HCT116 (cell line): ENCODE measurements at regions not wholly inside any gene's neighbourhood (a gene's known extent, or its start where the extent isn't known, plus 50 kb on each side); places are given as distances from the start of the nearest gene placed in this dataset.

ENCODE experiments used
- ATAC-seq: fragments of 200-7000 bp; cut with Tn5 transposase; 2 replicates; pipeline ENCODE4 v1.9.1; 2020; ENCODE audit warnings: mild to moderate bottlenecking, moderate library complexity
- BruUV-seq: library from RNA; stranded (reverse); fragments of 400-500 nt; replicated peaks from 2 replicates; lab custom pipeline; 2021; lab: Mats Ljungman, UMichigan
- CTCF ChIA-PET: fragments of 300-600 bp; sonication (Branson Sonifier 250); formaldehyde crosslinking; loops from one replicate; lab custom pipeline; 2021; ENCODE audit warnings: antibody characterized with exemption; lab: Charles Lee
- POLR2A ChIA-PET: fragments of 300-600, 350-600 bp; sonication (Branson Sonifier 250); formaldehyde crosslinking; loops from one replicate; lab custom pipeline; 2021; ENCODE audit warnings: antibody characterized with exemption; lab: Charles Lee
- RAD21 ChIA-PET, 2 experiments: fragments of 300-600 bp; sonication (Branson Sonifier 250); formaldehyde crosslinking; loops; one replicate each; lab custom pipeline; 2023; ENCODE audit warnings: low total read pairs in 2 of 2; ENCODE audit not compliant: uncharacterized antibody in 2 of 2, unreplicated experiment in 2 of 2, low non-redundant PET in 1 of 2; lab: Charles Lee
- DNase-seq: peaks from one replicate; pipeline ENCODE4 v3.0.0-alpha.2; 2010; ENCODE audit warnings: low read depth, low spot score
- H2AFZ ChIP-seq: fragments of 200-600 bp; shearing (Covaris generic), sonication (generic); 2 replicates; pipeline ENCODE4 v1.6.1; 2017; ENCODE audit warnings: low read depth, mixed run types, mixed read lengths, antibody characterized with exemption, low read length; ENCODE audit not compliant: poor library complexity, severe bottlenecking
- H3K27ac ChIP-seq: 2 replicates; pipeline ENCODE4 v1.5.1; 2012; ENCODE audit warnings: low read depth, low read length
- H3K27me3 ChIP-seq: fragments of 200-600 bp; sonication (generic); 2 replicates; pipeline ENCODE4 v1.6.1; 2016; ENCODE audit warnings: mixed run types, low read length, mixed read lengths; ENCODE audit not compliant: insufficient read depth
- H3K36me3 ChIP-seq, 2 experiments: fragments of 200-500 bp in 1 of 2; fragments of 200-600 bp in 1 of 2; sonication (Bioruptor generic) in 1 of 2; sonication (generic) in 1 of 2; 2 replicates each; pipeline versions ENCODE4 v1.5.1 to v1.6.1; 2014 to 2016; ENCODE audit warnings: low read length in 2 of 2, inconsistent platforms in 1 of 2, mixed read lengths in 1 of 2, mixed run types in 1 of 2; ENCODE audit not compliant: insufficient read depth in 2 of 2, control insufficient read depth in 1 of 2
- H3K4me1 ChIP-seq, 2 experiments: fragments of 200-600 bp in 1 of 2; sonication (generic) in 1 of 2; 2 replicates each; pipeline versions ENCODE4 v1.5.1 to v1.6.1; 2012 to 2017; ENCODE audit warnings: low read length in 2 of 2, inconsistent platforms in 1 of 2, mild to moderate bottlenecking in 1 of 2, mixed read lengths in 1 of 2, mixed run types in 1 of 2, moderate library complexity in 1 of 2; ENCODE audit not compliant: insufficient read depth in 2 of 2, control insufficient read depth in 1 of 2
- H3K4me2 ChIP-seq: fragments of 200-600 bp; sonication (generic); 2 replicates; pipeline ENCODE4 v1.6.1; 2017; ENCODE audit warnings: mixed run types, low read length, mixed read lengths
- H3K4me3 ChIP-seq, 2 experiments: fragments of 200-600 bp in 1 of 2; sonication (generic) in 1 of 2; replicated peaks in 1 of 2; 2 replicates each; pipeline ENCODE4 v1.5.1; 2011 to 2016; ENCODE audit warnings: low read length in 2 of 2, control low read depth in 1 of 2, low read depth in 1 of 2, mild to moderate bottlenecking in 1 of 2, mixed read lengths in 1 of 2, mixed run types in 1 of 2
- H3K79me2 ChIP-seq: fragments of 200-600 bp; sonication (generic); 2 replicates; pipeline ENCODE4 v1.6.1; 2017; ENCODE audit warnings: mild to moderate bottlenecking, mixed run types, low read length, moderate library complexity, mixed read lengths; ENCODE audit not compliant: insufficient read depth
- H3K9ac ChIP-seq: fragments of 200-600 bp; sonication (generic); 2 replicates; pipeline ENCODE4 v1.6.1; 2016; ENCODE audit warnings: low read length, mixed read lengths
- H3K9me2 ChIP-seq: fragments of 200-600 bp; sonication (generic), shearing (Covaris generic); 2 replicates; pipeline ENCODE4 v1.6.1; 2017; ENCODE audit warnings: mixed run types, mild to moderate bottlenecking, moderate library complexity; ENCODE audit not compliant: insufficient read depth
- H3K9me3 ChIP-seq, 2 experiments: fragments of 200-500 bp in 1 of 2; fragments of 200-600 bp in 1 of 2; sonication (Bioruptor generic) in 1 of 2; sonication (generic) in 1 of 2; 2 replicates each; pipeline ENCODE4 v1.6.1; 2014 to 2017; ENCODE audit warnings: low read length in 2 of 2, mixed read lengths in 2 of 2, inconsistent platforms in 1 of 2, low read depth in 1 of 2, mild to moderate bottlenecking in 1 of 2, mixed run types in 1 of 2, moderate library complexity in 1 of 2; ENCODE audit not compliant: control insufficient read depth in 1 of 2, insufficient read depth in 1 of 2
- H4K20me1 ChIP-seq: fragments of 200-600 bp; sonication (generic), shearing (Covaris generic); 2 replicates; pipeline ENCODE4 v1.6.1; 2017; ENCODE audit warnings: mixed run types, mild to moderate bottlenecking, moderate library complexity; ENCODE audit not compliant: insufficient read depth
- CBX3 ChIP-seq: IDR thresholded peaks from 2 replicates; pipeline ENCODE4 v1.6.1; 2012; ENCODE audit warnings: low read depth
- CEBPB ChIP-seq: IDR thresholded peaks from 2 replicates; pipeline ENCODE4 v1.6.1; 2012; ENCODE audit warnings: low read depth
- EGR1 ChIP-seq: IDR thresholded peaks from 2 replicates; pipeline ENCODE4 v1.6.1; 2012; ENCODE audit warnings: low read depth
- ELF1 ChIP-seq: IDR thresholded peaks from 2 replicates; pipeline ENCODE4 v1.6.1; 2012; ENCODE audit warnings: low read depth, borderline replicate concordance
- EZH2phosphoT487 ChIP-seq: fragments of 200-600 bp; IDR thresholded peaks from 2 replicates; pipeline ENCODE4 v1.6.1; 2018; ENCODE audit warnings: antibody characterized with exemption, borderline replicate concordance
- FOSL1 ChIP-seq: IDR thresholded peaks from 2 replicates; pipeline ENCODE4 v1.6.1; 2012; ENCODE audit warnings: low read depth
- JUND ChIP-seq: IDR thresholded peaks from 2 replicates; pipeline ENCODE4 v1.6.1; 2012
- POLR2AphosphoS5 ChIP-seq: IDR thresholded peaks from 2 replicates; pipeline ENCODE4 v1.6.1; 2011; ENCODE audit warnings: mild to moderate bottlenecking, low read depth, low read length, moderate library complexity
- RAD21 ChIP-seq: IDR thresholded peaks from 2 replicates; pipeline ENCODE4 v1.6.1; 2012; ENCODE audit warnings: low read depth, mild to moderate bottlenecking
- SP1 ChIP-seq: IDR thresholded peaks from 2 replicates; pipeline ENCODE4 v1.6.1; 2012; ENCODE audit warnings: low read depth
- SRF ChIP-seq: IDR thresholded peaks from 2 replicates; pipeline ENCODE4 v1.6.1; 2012; ENCODE audit warnings: low read depth
- TCF7L2 ChIP-seq: IDR thresholded peaks from 2 replicates; pipeline ENCODE4 v1.7.0; 2011; ENCODE audit warnings: borderline replicate concordance, inconsistent platforms; ENCODE audit not compliant: insufficient read depth, insufficient read length; ENCODE audit errors: extremely low read depth
- YY1 ChIP-seq: IDR thresholded peaks from 2 replicates; pipeline ENCODE4 v1.6.1; 2011; ENCODE audit warnings: low read length, low read depth, moderate library complexity, mild to moderate bottlenecking; ENCODE audit not compliant: insufficient replicate concordance; ENCODE audit errors: extremely low read depth
- ZFX ChIP-seq: fragments of 450-650 bp; IDR thresholded peaks from 2 replicates; pipeline ENCODE4 v1.6.1; 2017
- ZNF274 ChIP-seq: fragments of 200-500 bp; sonication (Bioruptor generic); IDR thresholded peaks from 2 replicates; pipeline ENCODE4 v1.6.1; 2014; ENCODE audit warnings: mild to moderate bottlenecking, low read depth, low read length, inconsistent platforms
- intact Hi-C: fragments of 100-400 bp; cut with micrococcal nuclease; formaldehyde crosslinking; loops from 2 replicates; pipeline ENCODE4 v1.10.0; 2022
- TF ChIP-seq, protein P1 (sequence below): IDR thresholded peaks from 2 replicates; pipeline ENCODE4 v1.6.1; 2012; ENCODE audit warnings: low read depth
- TF ChIP-seq, protein P2 (sequence below): IDR thresholded peaks from 2 replicates; pipeline ENCODE4 v1.6.1; 2012
- TF ChIP-seq, protein P3 (sequence below), 3 experiments: fragments of 200-600 bp in 1 of 3; sonication (generic) in 1 of 3; IDR thresholded peaks in 2 of 3; conservative IDR thresholded peaks in 1 of 3; 2 replicates each; pipeline ENCODE4 v1.5.1; 2012 to 2017; ENCODE audit warnings: low read depth in 2 of 3, low read length in 2 of 3, antibody characterized with exemption in 1 of 3, borderline replicate concordance in 1 of 3, control low read depth in 1 of 3, mild to moderate bottlenecking in 1 of 3, mixed read lengths in 1 of 3, mixed run types in 1 of 3, moderate library complexity in 1 of 3; ENCODE audit not compliant: insufficient read depth in 1 of 3
- TF ChIP-seq, protein P4 (sequence below): IDR thresholded peaks from 2 replicates; pipeline ENCODE4 v1.6.1; 2011; ENCODE audit warnings: mild to moderate bottlenecking, low read length, moderate library complexity; ENCODE audit not compliant: insufficient replicate concordance; ENCODE audit errors: extremely low read depth
- TF ChIP-seq, protein P5 (sequence below): IDR thresholded peaks from 2 replicates; pipeline ENCODE4 v1.6.1; 2012

DNA sequence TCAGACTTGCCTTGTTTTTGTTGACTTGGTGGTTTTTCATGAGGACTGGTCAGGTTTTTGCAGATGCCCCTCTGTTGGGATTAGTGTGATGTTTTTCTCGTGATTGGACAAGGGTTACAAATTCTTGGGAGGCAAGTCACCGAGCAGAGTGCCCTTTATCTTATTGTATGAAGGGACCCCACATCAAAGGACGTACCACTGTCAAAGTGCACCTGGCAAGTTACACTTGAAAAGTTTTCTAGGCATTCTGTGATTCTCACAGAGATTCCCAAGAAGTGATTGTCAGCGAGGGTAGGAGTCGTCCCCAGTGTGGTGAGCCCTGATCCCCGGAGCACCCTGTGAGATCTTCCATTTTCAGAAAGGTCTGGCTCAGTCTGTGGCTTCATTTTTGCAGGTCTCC is 110.1 kb downstream of the POLR2M start:
- H3K9me2 ChIP-seq = no peaks in the 10 kb centered on the region
- intact Hi-C loops = no loop called here
- H3K9me3 ChIP-seq = no peaks in the 10 kb centered on the region
- H4K20me1 ChIP-seq = no peaks in the 10 kb centered on the region
- no peaks in the 10 kb centered on the region for H3K36me3 ChIP-seq
- DNase-seq = no peak
- no peak overlapping the region for H3K9ac ChIP-seq
- no peak for ATAC-seq
- BruUV-seq = no TSS peak
- no peak overlapping the region for H3K27ac ChIP-seq
- H3K79me2 ChIP-seq = no peaks in the 10 kb centered on the region
- no peaks in the 10 kb centered on the region for H3K27me3 ChIP-seq
- CTCF ChIA-PET = no interaction called here
- no peak overlapping the region for H3K4me3 ChIP-seq
- POLR2A ChIA-PET = no interaction called here
- RAD21 ChIA-PET = no interaction called here
- H3K4me2 ChIP-seq = no peak overlapping the region
- H2AFZ ChIP-seq = no peak overlapping the region
- TF ChIP-seq CEBPB (no peak), RAD21 (no peak), FOSL1 (no peak), TCF7L2 (no peak), POLR2AphosphoS5 (no peak), EZH2phosphoT487 (no peak), JUND (no peak), CBX3 (no peak), EGR1 (no peak), SRF (no peak), ELF1 (no peak), YY1 (no peak), ZNF274 (no peak), SP1 (no peak), ZFX (no peak)
- TF ChIP-seq, protein P1, sequence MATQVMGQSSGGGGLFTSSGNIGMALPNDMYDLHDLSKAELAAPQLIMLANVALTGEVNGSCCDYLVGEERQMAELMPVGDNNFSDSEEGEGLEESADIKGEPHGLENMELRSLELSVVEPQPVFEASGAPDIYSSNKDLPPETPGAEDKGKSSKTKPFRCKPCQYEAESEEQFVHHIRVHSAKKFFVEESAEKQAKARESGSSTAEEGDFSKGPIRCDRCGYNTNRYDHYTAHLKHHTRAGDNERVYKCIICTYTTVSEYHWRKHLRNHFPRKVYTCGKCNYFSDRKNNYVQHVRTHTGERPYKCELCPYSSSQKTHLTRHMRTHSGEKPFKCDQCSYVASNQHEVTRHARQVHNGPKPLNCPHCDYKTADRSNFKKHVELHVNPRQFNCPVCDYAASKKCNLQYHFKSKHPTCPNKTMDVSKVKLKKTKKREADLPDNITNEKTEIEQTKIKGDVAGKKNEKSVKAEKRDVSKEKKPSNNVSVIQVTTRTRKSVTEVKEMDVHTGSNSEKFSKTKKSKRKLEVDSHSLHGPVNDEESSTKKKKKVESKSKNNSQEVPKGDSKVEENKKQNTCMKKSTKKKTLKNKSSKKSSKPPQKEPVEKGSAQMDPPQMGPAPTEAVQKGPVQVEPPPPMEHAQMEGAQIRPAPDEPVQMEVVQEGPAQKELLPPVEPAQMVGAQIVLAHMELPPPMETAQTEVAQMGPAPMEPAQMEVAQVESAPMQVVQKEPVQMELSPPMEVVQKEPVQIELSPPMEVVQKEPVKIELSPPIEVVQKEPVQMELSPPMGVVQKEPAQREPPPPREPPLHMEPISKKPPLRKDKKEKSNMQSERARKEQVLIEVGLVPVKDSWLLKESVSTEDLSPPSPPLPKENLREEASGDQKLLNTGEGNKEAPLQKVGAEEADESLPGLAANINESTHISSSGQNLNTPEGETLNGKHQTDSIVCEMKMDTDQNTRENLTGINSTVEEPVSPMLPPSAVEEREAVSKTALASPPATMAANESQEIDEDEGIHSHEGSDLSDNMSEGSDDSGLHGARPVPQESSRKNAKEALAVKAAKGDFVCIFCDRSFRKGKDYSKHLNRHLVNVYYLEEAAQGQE = no peak
- TF ChIP-seq, protein P2, sequence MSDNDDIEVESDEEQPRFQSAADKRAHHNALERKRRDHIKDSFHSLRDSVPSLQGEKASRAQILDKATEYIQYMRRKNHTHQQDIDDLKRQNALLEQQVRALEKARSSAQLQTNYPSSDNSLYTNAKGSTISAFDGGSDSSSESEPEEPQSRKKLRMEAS = no peak
- TF ChIP-seq, protein P3, sequence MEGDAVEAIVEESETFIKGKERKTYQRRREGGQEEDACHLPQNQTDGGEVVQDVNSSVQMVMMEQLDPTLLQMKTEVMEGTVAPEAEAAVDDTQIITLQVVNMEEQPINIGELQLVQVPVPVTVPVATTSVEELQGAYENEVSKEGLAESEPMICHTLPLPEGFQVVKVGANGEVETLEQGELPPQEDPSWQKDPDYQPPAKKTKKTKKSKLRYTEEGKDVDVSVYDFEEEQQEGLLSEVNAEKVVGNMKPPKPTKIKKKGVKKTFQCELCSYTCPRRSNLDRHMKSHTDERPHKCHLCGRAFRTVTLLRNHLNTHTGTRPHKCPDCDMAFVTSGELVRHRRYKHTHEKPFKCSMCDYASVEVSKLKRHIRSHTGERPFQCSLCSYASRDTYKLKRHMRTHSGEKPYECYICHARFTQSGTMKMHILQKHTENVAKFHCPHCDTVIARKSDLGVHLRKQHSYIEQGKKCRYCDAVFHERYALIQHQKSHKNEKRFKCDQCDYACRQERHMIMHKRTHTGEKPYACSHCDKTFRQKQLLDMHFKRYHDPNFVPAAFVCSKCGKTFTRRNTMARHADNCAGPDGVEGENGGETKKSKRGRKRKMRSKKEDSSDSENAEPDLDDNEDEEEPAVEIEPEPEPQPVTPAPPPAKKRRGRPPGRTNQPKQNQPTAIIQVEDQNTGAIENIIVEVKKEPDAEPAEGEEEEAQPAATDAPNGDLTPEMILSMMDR (IDR thresholded peaks at IDR 0.05 in 2 of 3, conservative IDR thresholded peaks at IDR 0.05 in 1 of 3; ENCODE audit: borderline replicate concordance in 1 of 3, insufficient read depth in 1 of 3, low read depth in 2 of 3, low read length in 2 of 3) = no peak
- TF ChIP-seq, protein P4, sequence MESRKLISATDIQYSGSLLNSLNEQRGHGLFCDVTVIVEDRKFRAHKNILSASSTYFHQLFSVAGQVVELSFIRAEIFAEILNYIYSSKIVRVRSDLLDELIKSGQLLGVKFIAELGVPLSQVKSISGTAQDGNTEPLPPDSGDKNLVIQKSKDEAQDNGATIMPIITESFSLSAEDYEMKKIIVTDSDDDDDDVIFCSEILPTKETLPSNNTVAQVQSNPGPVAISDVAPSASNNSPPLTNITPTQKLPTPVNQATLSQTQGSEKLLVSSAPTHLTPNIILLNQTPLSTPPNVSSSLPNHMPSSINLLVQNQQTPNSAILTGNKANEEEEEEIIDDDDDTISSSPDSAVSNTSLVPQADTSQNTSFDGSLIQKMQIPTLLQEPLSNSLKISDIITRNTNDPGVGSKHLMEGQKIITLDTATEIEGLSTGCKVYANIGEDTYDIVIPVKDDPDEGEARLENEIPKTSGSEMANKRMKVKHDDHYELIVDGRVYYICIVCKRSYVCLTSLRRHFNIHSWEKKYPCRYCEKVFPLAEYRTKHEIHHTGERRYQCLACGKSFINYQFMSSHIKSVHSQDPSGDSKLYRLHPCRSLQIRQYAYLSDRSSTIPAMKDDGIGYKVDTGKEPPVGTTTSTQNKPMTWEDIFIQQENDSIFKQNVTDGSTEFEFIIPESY = no peak
- TF ChIP-seq, protein P5, sequence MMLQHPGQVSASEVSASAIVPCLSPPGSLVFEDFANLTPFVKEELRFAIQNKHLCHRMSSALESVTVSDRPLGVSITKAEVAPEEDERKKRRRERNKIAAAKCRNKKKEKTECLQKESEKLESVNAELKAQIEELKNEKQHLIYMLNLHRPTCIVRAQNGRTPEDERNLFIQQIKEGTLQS = no peak
- no peaks in the 10 kb centered on the region for H3K4me1 ChIP-seq
